ENCODE measurements at regions not wholly inside any gene's neighbourhood (a gene's known extent, or its start where the extent isn't known, plus 50 kb on each side); places are given as distances from the start of the nearest gene placed in this dataset.

Small RNA genes in the stretch of these regions (microRNA-seq; reads per million reads assigned to microRNA genes)
- gene MIR29A (ENCODE audit: borderline microRNAs expressed, borderline replicate concordance), result 17,882 reads per million, percentile 98 among the genes with 10 or more reads in this experiment

All from activated CD4-positive, alpha-beta T cell treated with anti-CD3 and anti-CD28 coated beads, Interleukin-2, amount 10 ng/mL, durations not matched to agents 7 days and 5 days (primary cell).